ENCODE measurements at regions not wholly inside any gene's neighbourhood (a gene's known extent, or its start where the extent isn't known, plus 50 kb on each side); places are given as distances from the start of the nearest gene placed in this dataset.

- no peaks in the 10 kb centered on the region for H3K9me2 ChIP-seq (replicated peaks; ENCODE audit: control insufficient read depth, low read length)
- H3K4me3 ChIP-seq (ENCODE audit: low read length) = no peak overlapping the region
- no peak overlapping the region for H3K4me2 ChIP-seq (ENCODE audit: low read length)
- no peaks in the 10 kb centered on the region for H3K9me3 ChIP-seq (ENCODE audit: control insufficient read depth, insufficient read depth, low read length)
- no peaks in the 10 kb centered on the region for H3K4me1 ChIP-seq (ENCODE audit: control insufficient read depth, low read length)
- H4K20me1 ChIP-seq (ENCODE audit: control insufficient read depth, insufficient read depth, low read depth, low read length) = no peaks in the 10 kb centered on the region
- H3K27ac ChIP-seq (ENCODE audit: low read depth, low read length) = no peak overlapping the region
- H3K36me3 ChIP-seq (ENCODE audit: control insufficient read depth, low read length) = no peaks in the 10 kb centered on the region
- H3F3A ChIP-seq (ENCODE audit: control insufficient read depth, insufficient read depth) = no peaks in the 10 kb centered on the region
- no peaks in the 10 kb centered on the region for H3K79me2 ChIP-seq (ENCODE audit: control insufficient read depth, low read length)
- TF ChIP-seq CTCF (IDR thresholded peaks at IDR 0.05; ENCODE audit: low read depth, low read length, poor library complexity, severe bottlenecking) = no peak
- no peak for TF ChIP-seq EZH2phosphoT487 (IDR thresholded peaks at IDR 0.05; ENCODE audit: borderline replicate concordance, low read length)
- H3K27me3 ChIP-seq (ENCODE audit: control insufficient read depth, low read length) = no peaks in the 10 kb centered on the region
Measured at GRCh38 chr16:59586331-59586730, 852.2 kb upstream of the GOT2 start.

- Histone ChIP-seq H3K79me2 (ENCODE audit: control insufficient read depth, low read length) (no peaks in the 10 kb centered on the region), H3K4me3 (ENCODE audit: low read length) (no peak overlapping the region), H3K4me2 (ENCODE audit: low read length) (no peak overlapping the region), H3K36me3 (ENCODE audit: control insufficient read depth, low read length) (no peaks in the 10 kb centered on the region), H3K9me3 (ENCODE audit: control insufficient read depth, insufficient read depth, low read length) (no peaks in the 10 kb centered on the region), H4K20me1 (ENCODE audit: control insufficient read depth, insufficient read depth, low read depth, low read length) (no peaks in the 10 kb centered on the region), H3K27me3 (ENCODE audit: control insufficient read depth, low read length) (no peaks in the 10 kb centered on the region), H3F3A (ENCODE audit: control insufficient read depth, insufficient read depth) (no peaks in the 10 kb centered on the region), H3K9me2 (replicated peaks; ENCODE audit: control insufficient read depth, low read length) (no peaks in the 10 kb centered on the region), H3K27ac (ENCODE audit: low read depth, low read length) (no peak overlapping the region), H3K4me1 (ENCODE audit: control insufficient read depth, low read length) (no peaks in the 10 kb centered on the region)
- TF ChIP-seq CTCF (IDR thresholded peaks at IDR 0.05; ENCODE audit: low read depth, low read length, poor library complexity, severe bottlenecking) = no peak
- no peak for TF ChIP-seq EZH2phosphoT487 (IDR thresholded peaks at IDR 0.05; ENCODE audit: borderline replicate concordance, low read length)
Measured at GRCh38 chr16:59574296-59574695, 840.2 kb upstream of the GOT2 start.

GRCh38 chr16:59573528-59574271 lies 839.6 kb upstream of the GOT2 start:
- H3K79me2 ChIP-seq (ENCODE audit: control insufficient read depth, low read length) = no peaks in the 10 kb centered on the region
- H3K4me3 ChIP-seq (ENCODE audit: low read length) = no peak overlapping the region
- H3K27ac ChIP-seq (ENCODE audit: low read depth, low read length) = no peak overlapping the region
- H3K36me3 ChIP-seq (ENCODE audit: control insufficient read depth, low read length) = no peaks in the 10 kb centered on the region
- no peaks in the 10 kb centered on the region for H4K20me1 ChIP-seq (ENCODE audit: control insufficient read depth, insufficient read depth, low read depth, low read length)
- H3K4me1 ChIP-seq (ENCODE audit: control insufficient read depth, low read length) = no peaks in the 10 kb centered on the region
- H3F3A ChIP-seq (ENCODE audit: control insufficient read depth, insufficient read depth) = no peaks in the 10 kb centered on the region
- no peak for TF ChIP-seq CTCF (IDR thresholded peaks at IDR 0.05; ENCODE audit: low read depth, low read length, poor library complexity, severe bottlenecking)
- no peak for TF ChIP-seq EZH2phosphoT487 (IDR thresholded peaks at IDR 0.05; ENCODE audit: borderline replicate concordance, low read length)
- no peaks in the 10 kb centered on the region for H3K9me2 ChIP-seq (replicated peaks; ENCODE audit: control insufficient read depth, low read length)
- H3K4me2 ChIP-seq (ENCODE audit: low read length) = no peak overlapping the region
- H3K27me3 ChIP-seq (ENCODE audit: control insufficient read depth, low read length) = no peaks in the 10 kb centered on the region
- no peaks in the 10 kb centered on the region for H3K9me3 ChIP-seq (ENCODE audit: control insufficient read depth, insufficient read depth, low read length)

Measured in DOHH2 (cell line).